DOHH2 (cell line): ENCODE measurements at regions not wholly inside any gene's neighbourhood (a gene's known extent, or its start where the extent isn't known, plus 50 kb on each side); places are given as distances from the start of the nearest gene placed in this dataset.

Experiments
- EZH2phosphoT487 ChIP-seq: fragments of 200-600 bp; sonication (generic); IDR thresholded peaks from 2 replicates; pipeline ENCODE4 v1.6.1; 2017; ENCODE audit warnings: borderline replicate concordance, mild to moderate bottlenecking, antibody characterized with exemption, low read length, moderate library complexity, mixed read lengths
- TF ChIP-seq, protein P1 (sequence below): fragments of 200-600 bp; sonication (generic); IDR thresholded peaks from one replicate; pipeline ENCODE4 v1.5.1; 2014; ENCODE audit warnings: antibody characterized with exemption, mild to moderate bottlenecking, low read depth, low read length; ENCODE audit not compliant: poor library complexity, severe bottlenecking

DNA sequence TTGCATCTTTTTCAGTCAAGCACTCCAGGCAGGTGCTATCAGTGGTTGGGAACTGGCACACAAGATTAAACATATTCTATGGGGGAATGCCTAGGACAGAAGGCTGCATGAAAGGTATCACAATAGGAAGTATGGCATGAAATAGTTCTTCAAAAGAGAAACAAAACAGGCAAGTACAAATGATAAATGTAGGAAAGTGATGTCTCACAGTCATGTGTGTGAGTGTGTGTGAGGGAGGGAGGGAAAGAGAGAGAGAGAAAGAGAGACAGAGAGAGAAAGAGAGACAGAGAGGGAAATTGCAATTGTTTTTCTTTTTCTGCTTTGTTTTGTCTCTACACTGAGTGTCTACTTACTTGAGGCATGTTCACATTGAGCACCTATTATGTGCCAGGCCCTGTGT is 456.3 kb downstream of the MIAT start:
- no peak for TF ChIP-seq EZH2phosphoT487
- TF ChIP-seq, protein P1, sequence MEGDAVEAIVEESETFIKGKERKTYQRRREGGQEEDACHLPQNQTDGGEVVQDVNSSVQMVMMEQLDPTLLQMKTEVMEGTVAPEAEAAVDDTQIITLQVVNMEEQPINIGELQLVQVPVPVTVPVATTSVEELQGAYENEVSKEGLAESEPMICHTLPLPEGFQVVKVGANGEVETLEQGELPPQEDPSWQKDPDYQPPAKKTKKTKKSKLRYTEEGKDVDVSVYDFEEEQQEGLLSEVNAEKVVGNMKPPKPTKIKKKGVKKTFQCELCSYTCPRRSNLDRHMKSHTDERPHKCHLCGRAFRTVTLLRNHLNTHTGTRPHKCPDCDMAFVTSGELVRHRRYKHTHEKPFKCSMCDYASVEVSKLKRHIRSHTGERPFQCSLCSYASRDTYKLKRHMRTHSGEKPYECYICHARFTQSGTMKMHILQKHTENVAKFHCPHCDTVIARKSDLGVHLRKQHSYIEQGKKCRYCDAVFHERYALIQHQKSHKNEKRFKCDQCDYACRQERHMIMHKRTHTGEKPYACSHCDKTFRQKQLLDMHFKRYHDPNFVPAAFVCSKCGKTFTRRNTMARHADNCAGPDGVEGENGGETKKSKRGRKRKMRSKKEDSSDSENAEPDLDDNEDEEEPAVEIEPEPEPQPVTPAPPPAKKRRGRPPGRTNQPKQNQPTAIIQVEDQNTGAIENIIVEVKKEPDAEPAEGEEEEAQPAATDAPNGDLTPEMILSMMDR = no peak
